Endothelial cell of umbilical vein (primary cell): ENCODE measurements at regions not wholly inside any gene's neighbourhood (a gene's known extent, or its start where the extent isn't known, plus 50 kb on each side); places are given as distances from the start of the nearest gene placed in this dataset.

Source experiments
- BruUV-seq: library from RNA; stranded (reverse); fragments of 400-500 nt; replicated peaks from 2 replicates; lab custom pipeline; 2021; lab: Mats Ljungman, UMichigan
- CTCF ChIA-PET: fragments of 300-600, 350-600 bp; sonication (Branson Sonifier 250); formaldehyde crosslinking; loops from one replicate; lab custom pipeline; 2021; ENCODE audit warnings: antibody characterized with exemption, inconsistent platforms; lab: Charles Lee
- POLR2A ChIA-PET: fragments of 300-600, 350-600 bp; sonication (Branson Sonifier 250); formaldehyde crosslinking; loops from one replicate; lab custom pipeline; 2021; ENCODE audit warnings: antibody characterized with exemption, inconsistent platforms; lab: Charles Lee
- DNase-seq: peaks from one replicate; pipeline ENCODE4 v3.0.0-alpha.2; 2011; ENCODE audit warnings: low read depth, low spot score
- FAIRE-seq: peaks from 2 replicates; lab custom pipeline; 2011; peaks lifted over from hg19 to GRCh38; lab: Jason Lieb, UNC
- H2AFZ ChIP-seq: 2 replicates; pipeline ENCODE4 v1.6.0; 2012; ENCODE audit warnings: low read depth, low read length, control low read depth, inconsistent platforms
- H3K27ac ChIP-seq: 2 replicates; pipeline ENCODE4 v1.5.1; 2011; ENCODE audit warnings: low read depth, mild to moderate bottlenecking, control low read depth, low read length, moderate library complexity; ENCODE audit not compliant: insufficient read depth
- H3K27me3 ChIP-seq, 2 experiments: 2 replicates each; pipeline versions ENCODE4 v1.6.0 to v1.6.1; 2011; ENCODE audit warnings: low read length in 2 of 2, mixed read lengths in 1 of 2; ENCODE audit not compliant: control insufficient read depth in 2 of 2, insufficient read depth in 2 of 2
- H3K36me3 ChIP-seq, 2 experiments: 2 replicates in 1 of 2; 3 replicates in 1 of 2; pipeline ENCODE4 v1.5.1; 2011; ENCODE audit warnings: low read length in 2 of 2, mild to moderate bottlenecking in 1 of 2, moderate library complexity in 1 of 2; ENCODE audit not compliant: control insufficient read depth in 2 of 2, insufficient read depth in 2 of 2; ENCODE audit errors: extremely low read depth in 1 of 2
- H3K4me1 ChIP-seq: 3 replicates; pipeline ENCODE4 v1.5.1; 2011; ENCODE audit warnings: mild to moderate bottlenecking, low read length; ENCODE audit not compliant: control insufficient read depth, insufficient read depth; ENCODE audit errors: extremely low read depth
- H3K4me2 ChIP-seq: 2 replicates; pipeline ENCODE4 v1.6.1; 2011; ENCODE audit warnings: low read length, control low read depth, mixed read lengths; ENCODE audit not compliant: insufficient read depth
- H3K4me3 ChIP-seq, 3 experiments: fragments of 200-600 bp in 1 of 3; sonication (generic), shearing (Covaris generic) in 1 of 3; replicated peaks in 1 of 3; 2 replicates each; pipeline ENCODE4 v1.5.1; 2011 to 2016; ENCODE audit warnings: control low read depth in 3 of 3, low read length in 3 of 3, mild to moderate bottlenecking in 2 of 3, inconsistent platforms in 1 of 3, low read depth in 1 of 3, moderate library complexity in 1 of 3; ENCODE audit not compliant: insufficient read depth in 1 of 3
- H3K79me2 ChIP-seq: 2 replicates; pipeline ENCODE4 v1.6.0; 2012; ENCODE audit warnings: low read length, inconsistent platforms; ENCODE audit not compliant: control insufficient read depth, insufficient read depth
- H3K9ac ChIP-seq: replicated peaks from 2 replicates; pipeline ENCODE3; 2011; ENCODE audit warnings: low read length, control low read depth; ENCODE audit not compliant: insufficient read depth; ENCODE audit errors: extremely low read depth
- H3K9me1 ChIP-seq: replicated peaks from 3 replicates; pipeline ENCODE4 v1.6.0; 2011; ENCODE audit warnings: mild to moderate bottlenecking, low read length; ENCODE audit not compliant: control insufficient read depth, insufficient read depth; ENCODE audit errors: extremely low read depth
- H3K9me3 ChIP-seq: replicated peaks from 2 replicates; pipeline ENCODE4 v1.5.1; 2012; ENCODE audit warnings: low read length, inconsistent platforms; ENCODE audit not compliant: control insufficient read depth, insufficient read depth
- H4K20me1 ChIP-seq: replicated peaks from 2 replicates; pipeline ENCODE3; 2011; ENCODE audit warnings: mild to moderate bottlenecking, low read length; ENCODE audit not compliant: control insufficient read depth, insufficient read depth; ENCODE audit errors: extremely low read depth
- CTCF ChIP-seq, 2 donors: IDR thresholded peaks; 1 replicate in 1 of 2; 2 replicates in 1 of 2; pipeline ENCODE4 v1.5.1; 2011; ENCODE audit warnings: low read length in 2 of 2, mild to moderate bottlenecking in 2 of 2, moderate library complexity in 2 of 2, control low read depth in 1 of 2, inconsistent platforms in 1 of 2, low read depth in 1 of 2; ENCODE audit not compliant: insufficient read depth in 1 of 2; ENCODE audit errors: extremely low read depth in 1 of 2
- EZH2 ChIP-seq: IDR thresholded peaks from 2 replicates; pipeline ENCODE4 v1.6.1; 2012; ENCODE audit warnings: borderline replicate concordance, low read depth, mild to moderate bottlenecking, moderate library complexity, low read length, inconsistent platforms; ENCODE audit not compliant: severe bottlenecking
- FOS ChIP-seq: IDR thresholded peaks from 2 replicates; pipeline ENCODE4 v1.6.1; 2011; ENCODE audit warnings: mild to moderate bottlenecking, low read length, moderate library complexity, borderline replicate concordance; ENCODE audit not compliant: insufficient read depth
- GATA2 ChIP-seq: IDR thresholded peaks from 2 replicates; pipeline ENCODE4 v1.7.0; 2011; ENCODE audit warnings: low read depth, mild to moderate bottlenecking, moderate library complexity, mixed read lengths, low read length; ENCODE audit not compliant: insufficient read length, insufficient read depth
- JUN ChIP-seq: IDR thresholded peaks from 2 replicates; pipeline ENCODE4 v1.6.1; 2011; ENCODE audit warnings: borderline replicate concordance, low read depth; ENCODE audit not compliant: insufficient read length, insufficient read depth
- MAX ChIP-seq: IDR thresholded peaks from 2 replicates; pipeline ENCODE4 v1.6.1; 2011; ENCODE audit not compliant: insufficient read depth, insufficient read length
- MYC ChIP-seq: IDR thresholded peaks from one replicate; pipeline ENCODE4 v1.6.1; 2011; ENCODE audit warnings: mild to moderate bottlenecking, low read depth, low read length
- POLR2A ChIP-seq: IDR thresholded peaks from 2 replicates; pipeline ENCODE4 v1.6.1; 2012; ENCODE audit warnings: low read depth, mild to moderate bottlenecking, control low read depth, low read length
- POLR2AphosphoS5 ChIP-seq: IDR thresholded peaks from 2 replicates; pipeline ENCODE4 v1.6.1; 2012; ENCODE audit warnings: low read depth, mild to moderate bottlenecking, control low read depth, low read length, moderate library complexity; ENCODE audit not compliant: insufficient read depth
- dilution Hi-C: fragments of 300-500 bp; cut with MboI; formaldehyde crosslinking; loops from one replicate; pipeline ENCODE4 v1.15.0; 2019; ENCODE audit warnings: low sequenced_read_pairs; ENCODE audit not compliant: extremely low pct_ligation_motif_present
- intact Hi-C: fragments of 100-400 bp; cut with micrococcal nuclease; formaldehyde crosslinking; loops from one replicate; pipeline ENCODE4 v1.10.0; 2022

GRCh38 chr7:17422966-17423365 lies 124.5 kb downstream of the AHR start:
- H3K9me3 ChIP-seq, result no peaks in the 10 kb centered on the region
- no peak for FAIRE-seq
- ChIA-PET POLR2A (no interaction called here), CTCF (no interaction called here)
- H4K20me1 ChIP-seq, result no peaks in the 10 kb centered on the region
- no peaks in the 10 kb centered on the region for H3K27me3 ChIP-seq
- dilution Hi-C loops (no loop called here), intact Hi-C loops (no loop called here)
- no peaks in the 10 kb centered on the region for H3K79me2 ChIP-seq
- BruUV-seq, result no TSS peak
- no peak overlapping the region for H3K4me3 ChIP-seq
- H3K4me1 ChIP-seq, result no peaks in the 10 kb centered on the region
- H2AFZ ChIP-seq, result no peak overlapping the region
- H3K4me2 ChIP-seq, result no peak overlapping the region
- no peaks in the 10 kb centered on the region for H3K36me3 ChIP-seq
- no peak for TF ChIP-seq POLR2A
- no peak for TF ChIP-seq GATA2
- no peak for TF ChIP-seq POLR2AphosphoS5
- no peak for TF ChIP-seq JUN
- TF ChIP-seq CTCF (IDR thresholded peaks at IDR 0.05; ENCODE audit: extremely low read depth in 1 of 2, insufficient read depth in 1 of 2, low read depth in 1 of 2, low read length in 2 of 2), result no peak
- no peak for TF ChIP-seq MAX
- TF ChIP-seq EZH2, result no peak
- no peak overlapping the region for H3K27ac ChIP-seq
- no peak overlapping the region for H3K9ac ChIP-seq
- DNase-seq, result no peak
- H3K9me1 ChIP-seq, result no peaks in the 10 kb centered on the region

- no peaks in the 10 kb centered on the region for H3K27me3 ChIP-seq
- H2AFZ ChIP-seq, result no peak overlapping the region
- H3K4me1 ChIP-seq, result no peaks in the 10 kb centered on the region
- no peaks in the 10 kb centered on the region for H3K36me3 ChIP-seq
- H3K9me3 ChIP-seq, result no peaks in the 10 kb centered on the region
- H3K9ac ChIP-seq, result no peak overlapping the region
- no peak overlapping the region for H3K4me3 ChIP-seq
- CTCF ChIA-PET, result no interaction called here
- no peaks in the 10 kb centered on the region for H3K9me1 ChIP-seq
- dilution Hi-C loops (no loop called here), intact Hi-C loops (no loop called here)
- POLR2A ChIA-PET, result no interaction called here
- H4K20me1 ChIP-seq, result no peaks in the 10 kb centered on the region
- no peak for TF ChIP-seq EZH2
- no peak for TF ChIP-seq POLR2A
- no peak for TF ChIP-seq MAX
- no peak for TF ChIP-seq POLR2AphosphoS5
- no peak for TF ChIP-seq MYC
- TF ChIP-seq JUN, result no peak
- TF ChIP-seq CTCF (IDR thresholded peaks at IDR 0.05; ENCODE audit: extremely low read depth in 1 of 2, insufficient read depth in 1 of 2, low read depth in 1 of 2, low read length in 2 of 2), result no peak
- TF ChIP-seq GATA2, result no peak
- TF ChIP-seq FOS, result no peak
- H3K79me2 ChIP-seq, result no peaks in the 10 kb centered on the region
- no peak for FAIRE-seq
- no peak overlapping the region for H3K4me2 ChIP-seq
- no peak for DNase-seq
- H3K27ac ChIP-seq, result no peak overlapping the region
- BruUV-seq, result no TSS peak
Observed at GRCh38 chr7:17427924-17428323, 129.5 kb downstream of the AHR start.
